ENCODE measurements at regions not wholly inside any gene's neighbourhood (a gene's known extent, or its start where the extent isn't known, plus 50 kb on each side); places are given as distances from the start of the nearest gene placed in this dataset.

- TF ChIP-seq POLR2A (IDR thresholded peaks at IDR 0.05): no peak
- TF ChIP-seq, protein P1, sequence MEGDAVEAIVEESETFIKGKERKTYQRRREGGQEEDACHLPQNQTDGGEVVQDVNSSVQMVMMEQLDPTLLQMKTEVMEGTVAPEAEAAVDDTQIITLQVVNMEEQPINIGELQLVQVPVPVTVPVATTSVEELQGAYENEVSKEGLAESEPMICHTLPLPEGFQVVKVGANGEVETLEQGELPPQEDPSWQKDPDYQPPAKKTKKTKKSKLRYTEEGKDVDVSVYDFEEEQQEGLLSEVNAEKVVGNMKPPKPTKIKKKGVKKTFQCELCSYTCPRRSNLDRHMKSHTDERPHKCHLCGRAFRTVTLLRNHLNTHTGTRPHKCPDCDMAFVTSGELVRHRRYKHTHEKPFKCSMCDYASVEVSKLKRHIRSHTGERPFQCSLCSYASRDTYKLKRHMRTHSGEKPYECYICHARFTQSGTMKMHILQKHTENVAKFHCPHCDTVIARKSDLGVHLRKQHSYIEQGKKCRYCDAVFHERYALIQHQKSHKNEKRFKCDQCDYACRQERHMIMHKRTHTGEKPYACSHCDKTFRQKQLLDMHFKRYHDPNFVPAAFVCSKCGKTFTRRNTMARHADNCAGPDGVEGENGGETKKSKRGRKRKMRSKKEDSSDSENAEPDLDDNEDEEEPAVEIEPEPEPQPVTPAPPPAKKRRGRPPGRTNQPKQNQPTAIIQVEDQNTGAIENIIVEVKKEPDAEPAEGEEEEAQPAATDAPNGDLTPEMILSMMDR (IDR thresholded peaks at IDR 0.05): no peak
Measured at GRCh38 chr14:71400871-71401321, 493.6 kb downstream of the PCNX1 start.
